ENCODE measurements at regions not wholly inside any gene's neighbourhood (a gene's known extent, or its start where the extent isn't known, plus 50 kb on each side); places are given as distances from the start of the nearest gene placed in this dataset.

- no peak for TF ChIP-seq POLR2A (IDR thresholded peaks at IDR 0.05)
- no peak for TF ChIP-seq CTCF (IDR thresholded peaks at IDR 0.05)
These were observed 244.3 kb downstream of the ACTR3 start for GRCh38 chr2:114134146-114134545.

Measured in body of pancreas (tissue), 4 donors.